Astrocyte (in vitro differentiated cells and primary cell): ENCODE measurements at regions not wholly inside any gene's neighbourhood (a gene's known extent, or its start where the extent isn't known, plus 50 kb on each side); places are given as distances from the start of the nearest gene placed in this dataset.

Experiments
- EZH2 ChIP-seq: IDR thresholded peaks from 2 replicates; pipeline ENCODE4 v1.6.1; 2012; ENCODE audit warnings: mild to moderate bottlenecking, low read length, inconsistent platforms; ENCODE audit not compliant: insufficient read depth
- TF ChIP-seq, protein P1 (sequence below): IDR thresholded peaks from 2 replicates; pipeline ENCODE4 v1.5.1; 2011; ENCODE audit warnings: low read depth, mild to moderate bottlenecking, inconsistent platforms, low read length, moderate library complexity; ENCODE audit not compliant: insufficient read depth

DNA sequence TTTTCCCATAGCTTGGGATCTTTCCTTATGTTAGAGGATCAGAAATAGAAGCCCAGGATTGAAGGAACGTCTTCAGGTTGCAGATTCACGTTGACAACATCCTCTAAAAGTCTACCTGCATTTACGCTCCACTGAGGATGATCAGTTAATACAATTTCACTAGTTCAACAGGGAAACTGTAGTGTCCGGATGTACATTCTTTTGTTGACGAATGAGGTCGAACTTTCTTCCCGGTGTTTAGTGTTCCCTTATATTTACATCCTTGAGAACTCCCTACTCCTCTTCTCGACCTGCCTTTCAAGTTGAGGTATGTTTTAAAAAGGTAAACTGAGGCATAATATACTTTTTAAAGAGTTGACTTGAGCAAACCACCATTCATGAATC lies 74.8 kb downstream of the SIK1 start:
- TF ChIP-seq EZH2: no peak
- TF ChIP-seq, protein P1, sequence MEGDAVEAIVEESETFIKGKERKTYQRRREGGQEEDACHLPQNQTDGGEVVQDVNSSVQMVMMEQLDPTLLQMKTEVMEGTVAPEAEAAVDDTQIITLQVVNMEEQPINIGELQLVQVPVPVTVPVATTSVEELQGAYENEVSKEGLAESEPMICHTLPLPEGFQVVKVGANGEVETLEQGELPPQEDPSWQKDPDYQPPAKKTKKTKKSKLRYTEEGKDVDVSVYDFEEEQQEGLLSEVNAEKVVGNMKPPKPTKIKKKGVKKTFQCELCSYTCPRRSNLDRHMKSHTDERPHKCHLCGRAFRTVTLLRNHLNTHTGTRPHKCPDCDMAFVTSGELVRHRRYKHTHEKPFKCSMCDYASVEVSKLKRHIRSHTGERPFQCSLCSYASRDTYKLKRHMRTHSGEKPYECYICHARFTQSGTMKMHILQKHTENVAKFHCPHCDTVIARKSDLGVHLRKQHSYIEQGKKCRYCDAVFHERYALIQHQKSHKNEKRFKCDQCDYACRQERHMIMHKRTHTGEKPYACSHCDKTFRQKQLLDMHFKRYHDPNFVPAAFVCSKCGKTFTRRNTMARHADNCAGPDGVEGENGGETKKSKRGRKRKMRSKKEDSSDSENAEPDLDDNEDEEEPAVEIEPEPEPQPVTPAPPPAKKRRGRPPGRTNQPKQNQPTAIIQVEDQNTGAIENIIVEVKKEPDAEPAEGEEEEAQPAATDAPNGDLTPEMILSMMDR: no peak
